GM18519 (cell line): ENCODE measurements at regions not wholly inside any gene's neighbourhood (a gene's known extent, or its start where the extent isn't known, plus 50 kb on each side); places are given as distances from the start of the nearest gene placed in this dataset.
"Not testable (repeated sequence)": the region's sequence is repeated elsewhere in the genome, so short reads cannot be mapped to it uniquely, and the experiment has no call there.

Experiments
- ATAC-seq: cut with Tn5 transposase; IDR thresholded peaks from one replicate; pipeline ENCODE4 v1.9.1; 2021; ENCODE audit warnings: mild to moderate bottlenecking, moderate library complexity; ENCODE audit not compliant: unreplicated experiment, low FRiP score

DNA sequence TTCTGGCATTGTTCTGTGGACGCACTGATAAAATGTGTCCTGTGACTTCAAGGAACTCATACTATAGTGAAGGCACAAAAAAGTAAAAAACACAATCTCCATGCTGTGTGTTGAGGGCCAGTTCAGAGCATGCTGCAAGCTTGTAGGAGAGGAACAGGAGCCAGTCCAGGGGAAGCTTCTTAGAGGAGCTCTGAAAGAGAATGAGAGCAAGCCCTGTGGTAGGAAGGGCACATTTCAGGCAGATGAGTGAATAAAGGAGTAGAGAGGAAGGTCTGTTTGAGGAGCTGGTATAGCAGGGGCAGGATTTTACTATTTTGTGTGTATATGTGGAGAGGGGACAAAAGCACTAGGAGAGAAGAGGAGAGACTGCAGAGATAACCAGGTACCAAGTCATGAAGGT lies 478.3 kb downstream of the ZEB2 start:
- ATAC-seq = no peak

DNA sequence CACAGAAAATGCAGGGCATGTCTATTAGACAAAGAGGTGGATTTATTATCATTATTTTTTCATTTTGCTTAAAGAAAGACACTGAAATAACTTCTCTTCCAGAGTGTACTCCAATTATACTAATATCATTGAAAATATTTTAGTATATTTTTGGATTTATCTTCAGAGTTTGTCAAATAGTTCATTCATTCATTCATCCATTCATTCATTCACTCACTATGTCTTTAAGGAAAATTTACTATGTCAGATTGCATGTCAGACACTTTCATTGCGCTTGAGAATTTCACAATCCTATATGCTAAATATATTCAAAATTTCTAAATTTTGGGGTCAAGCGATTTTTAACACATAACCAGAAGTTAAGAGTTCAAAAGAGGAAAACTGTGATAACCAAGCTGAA lies 479.1 kb downstream of the ZEB2 start:
- no peak for ATAC-seq

DNA sequence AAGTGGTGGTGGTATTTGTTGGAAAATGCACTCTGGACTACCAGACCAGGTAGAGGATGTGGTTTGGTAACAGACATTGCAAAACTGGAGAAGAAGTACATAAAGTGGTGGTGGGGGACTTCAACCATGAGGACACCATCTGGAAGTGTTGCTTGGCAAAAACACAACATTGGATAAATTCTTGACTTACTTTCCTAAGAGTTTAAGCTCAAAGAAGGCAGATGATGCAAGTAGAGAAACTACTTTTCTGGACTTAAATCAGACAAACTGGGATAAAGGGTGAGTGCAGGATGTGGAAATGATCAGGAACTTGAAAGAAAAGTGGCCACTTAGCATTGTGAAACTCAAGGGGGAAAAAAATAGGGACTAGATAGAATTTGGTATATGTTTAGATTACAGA lies 487.4 kb downstream of the ZEB2 start:
- no peak for ATAC-seq

DNA sequence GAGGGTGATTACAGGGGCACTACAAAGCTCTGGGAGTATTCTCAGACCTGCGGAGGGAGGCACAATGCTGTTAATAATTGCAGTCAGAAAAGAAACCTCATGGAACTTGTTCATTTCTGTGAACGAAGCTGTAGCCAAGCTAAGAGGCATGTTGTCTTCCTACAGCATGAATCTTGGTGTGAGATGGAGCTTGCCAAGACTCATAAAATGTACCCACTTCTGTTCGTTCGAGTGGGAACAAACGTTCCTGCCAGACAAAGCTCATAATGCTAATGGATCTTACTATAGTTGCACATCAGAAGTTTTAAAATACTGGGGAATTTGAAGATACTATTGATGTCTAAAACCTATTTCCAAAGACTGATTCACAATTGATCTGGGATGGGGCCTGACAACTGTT lies 489.1 kb downstream of the ZEB2 start:
- no peak for ATAC-seq

DNA sequence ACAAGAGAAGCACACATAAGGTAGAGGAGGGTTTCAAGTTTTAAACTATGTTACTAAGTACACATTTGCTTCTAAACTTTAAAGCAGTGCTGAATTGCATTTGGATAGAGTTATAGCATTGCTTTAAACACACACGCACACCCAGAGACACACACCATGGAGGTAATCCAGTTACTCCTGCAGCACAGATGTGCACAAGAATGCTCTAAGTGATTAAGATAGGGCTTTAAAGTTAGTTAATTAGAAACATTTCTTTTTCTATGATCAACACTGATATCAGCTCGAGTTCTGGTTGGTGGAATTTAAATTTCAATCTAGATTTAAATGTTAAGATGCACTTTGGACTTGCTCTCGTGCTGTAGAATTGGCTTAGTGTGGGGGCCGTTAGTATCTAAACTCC lies 492.3 kb downstream of the ZEB2 start:
- no peak for ATAC-seq

DNA sequence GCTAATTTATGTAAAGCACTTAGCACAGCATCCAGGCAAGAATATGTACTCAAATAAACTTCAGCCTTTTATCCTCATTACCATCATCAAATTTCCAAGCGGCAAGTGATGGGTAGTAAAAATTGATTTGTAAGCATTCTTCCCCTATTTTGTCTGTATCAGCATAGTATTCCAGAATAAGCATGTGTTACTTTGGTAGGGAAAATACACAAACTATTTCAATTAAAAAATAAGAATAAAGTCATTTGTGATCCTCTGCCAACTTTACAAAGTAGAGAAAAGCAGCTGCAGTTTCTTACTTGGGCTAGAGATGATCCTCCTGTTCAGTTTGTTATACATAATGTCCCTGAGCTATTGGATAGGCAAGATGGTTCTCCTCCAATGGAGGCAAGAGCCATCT lies 493.2 kb downstream of the ZEB2 start:
- no peak for ATAC-seq

DNA sequence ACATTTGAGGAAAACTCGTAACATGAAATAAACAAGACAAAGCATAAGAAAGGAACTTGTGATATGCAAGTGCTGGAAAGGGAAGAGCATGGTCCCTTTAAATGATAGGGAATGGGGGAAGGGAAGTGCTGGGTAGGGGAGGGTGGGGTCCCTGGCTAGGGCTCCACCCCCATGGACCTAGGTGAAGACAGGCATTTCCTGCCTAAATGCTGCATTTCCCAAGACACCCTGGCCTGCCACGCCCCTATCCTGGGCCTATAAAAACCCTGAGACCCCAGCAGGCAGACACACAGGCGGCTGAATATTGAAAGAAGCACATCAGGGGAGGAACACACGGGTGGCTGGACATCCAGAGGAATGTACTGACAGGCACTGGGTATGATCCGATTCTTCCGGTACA lies 499.9 kb downstream of the ZEB2 start:
- ATAC-seq = no peak

DNA sequence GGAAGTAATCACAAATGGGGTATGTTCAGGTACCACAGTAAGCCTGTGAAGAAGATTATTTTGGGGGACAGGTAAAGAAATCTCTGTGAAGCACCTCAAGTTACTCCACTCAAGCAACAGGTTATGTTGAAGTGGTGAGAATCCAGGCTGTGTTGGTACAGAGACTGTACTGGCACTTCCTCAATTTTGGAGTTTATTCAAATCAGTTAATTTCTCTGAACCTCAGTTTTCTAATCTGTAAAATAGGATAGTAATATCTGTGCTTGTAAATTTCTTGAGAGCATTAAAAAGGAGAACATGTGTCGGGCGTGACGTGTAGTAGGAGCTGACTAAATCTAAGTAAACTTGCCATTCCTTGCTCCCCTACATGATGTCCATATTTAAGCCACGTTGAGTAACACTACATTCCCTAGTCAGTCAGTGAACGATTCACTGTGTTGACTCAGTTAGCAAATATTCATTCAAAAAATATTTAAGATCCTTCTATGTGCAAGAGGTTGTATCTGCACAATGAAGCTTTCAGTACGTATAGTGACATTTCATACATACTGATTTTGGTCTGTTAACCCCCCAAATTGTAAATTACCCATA lies 504.2 kb downstream of the ZEB2 start:
- ATAC-seq = no peak

DNA sequence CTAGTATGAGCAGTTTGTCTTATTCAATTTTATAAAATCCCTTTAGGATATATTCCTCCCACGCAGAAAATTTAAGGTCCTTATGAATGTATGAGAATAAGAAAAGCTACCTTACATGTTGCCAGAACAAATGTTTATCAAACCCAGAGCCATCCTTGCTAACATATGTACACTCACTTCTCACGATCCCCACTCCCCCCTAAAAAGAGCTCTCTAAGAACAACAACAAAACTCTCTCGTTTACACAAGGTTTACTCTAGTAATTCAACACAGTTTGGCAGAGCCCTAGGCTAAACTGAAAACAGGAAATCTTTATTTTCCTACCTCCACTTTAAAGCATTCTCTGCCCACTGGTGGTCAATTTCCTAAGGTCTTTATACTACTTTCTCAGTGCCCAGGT lies 504.9 kb downstream of the ZEB2 start:
- no peak for ATAC-seq

DNA sequence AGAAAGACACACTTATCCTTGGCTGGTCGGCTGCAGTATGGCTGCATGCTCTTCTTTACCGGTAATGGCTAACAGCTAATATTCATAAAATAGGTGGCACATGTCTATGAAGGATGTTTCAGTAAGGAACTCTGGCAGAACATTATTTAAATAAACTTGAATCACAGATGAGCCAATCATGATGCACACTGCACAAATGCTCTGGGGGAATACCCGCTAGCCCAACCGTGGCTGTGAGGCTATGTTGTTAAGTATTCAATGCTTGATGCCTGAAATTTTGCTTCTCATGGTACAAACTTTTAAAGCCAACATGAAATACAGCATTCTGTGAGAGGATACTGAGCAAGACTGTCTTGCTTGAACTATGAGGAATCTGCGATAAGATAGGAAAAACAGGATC lies 505.8 kb downstream of the ZEB2 start:
- no peak for ATAC-seq

DNA sequence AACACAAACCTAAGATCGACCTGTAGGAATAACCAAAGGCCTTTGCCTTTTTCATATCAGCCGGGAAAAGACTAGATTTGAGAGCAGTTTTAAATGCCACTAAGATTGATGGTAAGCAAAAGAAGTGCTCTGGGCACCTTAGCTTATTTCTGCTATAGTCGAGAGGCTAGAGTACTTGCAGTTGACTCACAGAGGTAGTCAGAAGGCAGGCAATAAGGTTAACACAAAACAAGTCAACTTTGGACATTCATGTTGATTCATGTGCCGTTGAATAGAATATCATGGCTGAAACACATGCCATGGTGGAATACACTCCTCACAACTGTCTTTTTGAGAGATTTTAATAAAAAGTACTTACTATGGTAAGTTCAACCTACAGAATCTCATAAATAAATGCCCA lies 507.6 kb downstream of the ZEB2 start:
- ATAC-seq = no peak

DNA sequence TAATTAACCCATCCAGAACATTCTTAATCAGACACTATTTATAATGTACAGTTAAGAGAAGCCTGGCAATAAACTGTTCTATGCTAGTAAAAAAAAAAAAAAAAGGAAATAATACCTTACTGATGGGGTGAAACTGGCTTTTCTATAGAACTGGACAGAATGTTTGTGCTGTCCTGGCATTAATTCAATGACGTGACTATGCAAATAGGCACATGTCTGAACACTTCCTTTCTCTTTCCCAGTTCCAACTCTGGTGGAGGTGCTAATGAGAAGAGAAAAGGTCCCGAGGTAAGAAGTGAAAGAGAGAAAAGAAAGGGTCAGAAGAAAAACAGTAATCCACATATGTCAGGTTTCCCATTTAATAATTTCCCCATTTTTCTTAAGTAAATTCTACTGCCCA lies 508.4 kb downstream of the ZEB2 start:
- ATAC-seq = no peak

DNA sequence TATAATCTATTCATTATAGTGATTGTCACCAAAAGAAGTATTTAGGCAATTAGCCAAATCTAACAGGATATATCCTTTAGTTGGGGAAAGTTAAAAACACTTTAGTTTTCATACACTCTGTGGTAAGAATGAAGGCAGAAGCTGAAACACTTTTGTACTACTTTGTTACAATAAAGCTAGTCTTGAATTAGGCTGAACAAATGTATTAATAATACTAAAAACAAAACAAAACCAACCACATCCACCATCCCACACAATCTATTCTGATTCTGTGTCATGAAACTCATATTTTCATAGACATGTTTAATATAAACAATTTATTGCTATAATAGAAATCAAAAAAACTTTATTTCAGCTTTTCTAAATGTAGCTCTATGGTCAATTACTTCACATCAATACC lies 508.8 kb downstream of the ZEB2 start:
- ATAC-seq = no peak

DNA sequence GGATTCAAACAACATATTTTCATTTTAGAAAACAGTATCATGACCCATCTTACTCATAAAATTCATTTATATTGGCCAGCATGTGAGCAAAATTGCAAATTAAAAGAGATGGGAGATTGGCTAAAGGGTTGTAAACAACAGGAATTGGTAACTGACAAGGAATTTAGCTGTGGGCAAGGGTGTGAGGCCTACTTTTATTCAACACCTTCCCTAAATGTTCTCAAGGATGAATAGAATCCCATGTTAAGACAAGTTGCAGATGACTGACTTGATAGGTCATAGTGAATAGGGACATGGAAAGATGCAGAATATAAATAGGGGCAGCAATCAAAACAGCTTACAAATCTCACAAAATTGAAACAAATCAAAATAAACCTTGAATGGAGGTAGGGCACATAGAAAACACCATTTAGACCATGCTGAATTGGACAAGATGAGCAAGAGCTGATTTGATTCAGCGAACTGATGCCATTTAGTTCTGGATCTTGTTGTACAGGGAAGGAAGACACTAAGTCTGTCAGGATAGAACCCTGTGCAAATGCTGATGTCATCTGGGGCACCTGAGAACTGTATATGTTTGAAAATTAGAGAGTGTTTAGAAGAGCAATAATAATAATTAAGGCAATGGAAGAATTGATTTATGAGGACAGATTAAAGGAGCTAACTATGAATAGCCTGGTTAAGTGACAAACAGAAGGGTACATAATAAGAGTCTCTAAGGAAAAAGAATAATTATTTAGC lies 509.7 kb downstream of the ZEB2 start:
- ATAC-seq = no peak

DNA sequence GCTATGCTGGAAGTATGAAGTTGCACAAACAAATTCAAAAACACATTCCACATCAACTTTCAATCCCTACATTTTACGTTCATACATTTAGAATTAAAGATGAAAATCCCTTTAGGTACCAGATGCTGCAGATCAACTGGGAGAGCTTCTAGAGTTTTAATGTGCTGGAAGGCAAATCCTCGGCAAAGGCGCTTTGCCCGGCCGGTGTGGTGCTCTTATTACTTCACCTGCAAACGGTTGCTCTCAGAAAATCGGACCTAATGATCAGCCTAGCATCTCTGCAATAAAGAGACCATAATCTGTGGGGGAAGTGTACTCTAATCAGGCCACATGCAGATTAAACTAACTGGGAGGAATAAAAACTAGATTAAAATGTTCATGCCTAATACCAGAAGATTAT lies 513.8 kb downstream of the ZEB2 start:
- ATAC-seq = no peak

DNA sequence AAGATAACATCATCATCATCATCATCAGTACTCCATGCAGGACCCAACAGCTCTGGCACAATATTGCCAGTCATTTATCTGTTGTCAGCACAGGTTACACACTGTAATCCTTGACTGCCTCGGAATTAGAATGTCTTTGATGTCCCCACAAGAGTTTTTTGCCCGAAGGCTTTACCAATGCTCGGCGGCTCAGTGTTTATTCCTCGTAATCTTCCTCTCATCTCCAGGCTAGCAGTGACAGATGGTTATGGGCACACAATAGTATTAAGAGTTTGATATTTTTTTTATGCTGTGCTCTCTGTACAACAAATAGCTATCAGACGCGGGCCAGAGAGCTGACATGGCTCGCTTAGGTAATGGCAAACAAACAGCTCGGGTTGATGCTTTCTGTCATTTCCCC lies 515.2 kb downstream of the ZEB2 start:
- no peak for ATAC-seq

DNA sequence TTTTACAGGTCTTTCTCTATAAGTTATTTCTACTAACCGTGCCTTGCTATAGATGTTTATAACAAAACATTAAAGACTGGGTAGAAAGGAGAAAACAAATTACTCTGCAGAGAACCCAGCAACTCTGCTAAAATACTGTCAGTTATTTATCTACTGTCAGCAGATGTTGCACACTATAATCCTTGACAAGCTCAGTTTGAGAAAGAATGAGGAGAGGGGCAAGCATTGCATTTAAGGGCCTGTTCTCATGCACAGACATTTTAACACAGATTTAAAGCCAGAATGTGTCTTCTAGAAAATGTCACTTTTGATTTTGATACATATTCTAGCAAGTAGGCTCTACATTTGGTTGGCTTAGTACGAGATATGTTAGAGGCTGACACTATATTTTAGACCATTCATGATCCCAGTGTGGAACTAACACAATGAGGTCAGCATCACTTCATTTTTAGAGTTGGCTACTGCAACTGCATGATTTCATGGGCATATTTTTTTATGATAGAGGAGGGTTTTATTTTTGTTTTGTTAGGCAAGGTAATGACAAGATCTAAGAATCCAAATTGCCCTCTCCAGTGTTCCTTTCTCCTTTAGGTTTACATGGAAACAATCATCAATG lies 516.4 kb downstream of the ZEB2 start:
- no peak for ATAC-seq

DNA sequence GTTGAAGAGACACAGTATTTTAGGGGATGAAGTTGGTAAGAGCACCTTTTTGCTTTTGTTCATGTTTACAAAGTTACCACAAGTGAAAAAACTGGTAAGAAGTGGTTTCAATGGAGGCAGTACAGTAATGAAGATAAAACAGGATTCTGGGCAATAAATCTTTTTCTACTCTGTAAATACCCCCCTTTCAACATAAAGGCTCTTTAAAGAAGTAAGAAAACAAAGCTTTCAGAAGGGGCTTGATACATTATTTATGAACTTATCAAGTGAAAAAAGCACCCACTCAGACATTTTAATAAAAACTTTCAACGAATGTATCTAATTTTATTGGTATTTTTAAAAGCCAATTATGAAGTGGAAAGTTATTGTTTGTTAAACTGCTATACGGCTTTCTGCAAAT lies 522.9 kb downstream of the ZEB2 start:
- no peak for ATAC-seq

DNA sequence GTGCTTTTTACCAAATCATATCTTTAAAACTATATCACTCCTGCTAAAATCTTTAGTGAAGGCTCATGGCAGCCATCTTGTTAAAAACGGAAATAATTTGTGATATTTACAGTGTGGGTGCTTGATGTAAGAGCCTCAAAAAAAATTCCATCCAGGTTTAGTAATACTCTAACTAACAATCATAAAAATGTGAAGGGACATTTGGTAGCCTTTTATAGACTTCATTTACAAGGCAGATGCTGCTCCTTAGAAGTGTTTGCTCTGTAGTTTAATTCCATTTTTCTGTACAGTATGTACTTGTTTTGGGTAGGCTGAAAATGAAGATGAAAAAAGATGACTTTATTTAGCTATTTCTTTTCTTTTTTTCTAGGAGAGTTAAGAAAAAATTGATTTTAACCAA lies 525.0 kb downstream of the ZEB2 start:
- no peak for ATAC-seq

DNA sequence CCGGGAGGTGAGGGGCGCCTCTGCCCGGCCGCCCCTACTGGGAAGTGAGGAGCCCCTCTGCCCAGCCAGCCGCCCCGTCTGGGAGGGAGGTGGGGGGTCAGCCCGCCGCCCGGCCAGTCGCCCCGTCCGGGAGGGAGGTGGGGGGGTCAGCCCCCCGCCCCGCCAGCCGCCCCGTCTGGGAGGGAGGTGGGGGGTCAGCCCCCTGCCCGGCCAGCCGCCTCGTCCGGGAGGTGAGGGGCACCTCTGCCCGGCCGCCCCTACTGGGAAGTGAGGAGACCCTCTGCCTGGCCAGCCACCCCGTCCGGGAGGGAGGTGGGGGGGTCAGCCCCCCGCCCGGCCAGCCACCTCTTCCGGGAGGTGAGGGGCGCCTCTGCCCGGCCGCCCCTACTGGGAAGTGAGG lies 528.3 kb downstream of the ZEB2 start:
- ATAC-seq = not testable (repeated sequence)

DNA sequence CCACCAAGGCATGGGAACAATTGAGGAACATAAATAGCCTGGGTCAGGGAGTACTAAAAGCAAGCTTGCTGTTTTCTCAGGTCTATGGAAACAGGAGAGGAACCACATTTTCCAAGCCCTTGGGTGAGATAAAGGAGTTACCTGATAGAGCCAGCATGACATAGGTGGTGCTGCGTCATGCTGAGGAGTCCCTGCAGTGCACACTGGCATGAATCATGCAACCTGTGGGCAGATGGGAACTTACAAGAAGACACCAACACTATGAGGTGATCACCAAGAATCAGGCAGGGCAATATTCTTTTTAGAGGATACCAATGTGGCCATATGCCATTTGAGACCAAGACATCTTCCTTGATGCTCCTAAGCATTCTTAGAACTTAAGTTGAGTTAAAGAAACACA lies 531.8 kb downstream of the ZEB2 start:
- ATAC-seq = no peak

DNA sequence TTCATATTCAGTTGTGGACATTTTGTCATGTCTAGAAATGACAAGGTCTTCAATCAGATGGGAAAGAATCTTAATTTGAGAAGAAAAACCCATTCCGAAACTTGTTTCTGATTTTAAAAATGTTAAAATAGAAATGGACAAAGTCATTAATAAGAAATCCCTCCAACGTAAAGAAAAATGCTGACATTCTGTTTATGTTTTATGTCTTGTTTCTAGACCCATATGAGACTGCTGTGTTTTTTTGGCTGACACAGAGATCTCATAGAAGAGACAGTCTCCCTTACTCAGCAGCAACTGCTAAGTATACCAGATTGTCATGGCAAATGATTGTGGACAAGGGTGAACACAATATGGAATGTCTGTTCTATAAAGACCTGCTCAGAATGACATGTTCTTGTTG lies 538.5 kb downstream of the ZEB2 start:
- ATAC-seq = no peak
